ENCODE measurements at regions not wholly inside any gene's neighbourhood (a gene's known extent, or its start where the extent isn't known, plus 50 kb on each side); places are given as distances from the start of the nearest gene placed in this dataset.

DNA sequence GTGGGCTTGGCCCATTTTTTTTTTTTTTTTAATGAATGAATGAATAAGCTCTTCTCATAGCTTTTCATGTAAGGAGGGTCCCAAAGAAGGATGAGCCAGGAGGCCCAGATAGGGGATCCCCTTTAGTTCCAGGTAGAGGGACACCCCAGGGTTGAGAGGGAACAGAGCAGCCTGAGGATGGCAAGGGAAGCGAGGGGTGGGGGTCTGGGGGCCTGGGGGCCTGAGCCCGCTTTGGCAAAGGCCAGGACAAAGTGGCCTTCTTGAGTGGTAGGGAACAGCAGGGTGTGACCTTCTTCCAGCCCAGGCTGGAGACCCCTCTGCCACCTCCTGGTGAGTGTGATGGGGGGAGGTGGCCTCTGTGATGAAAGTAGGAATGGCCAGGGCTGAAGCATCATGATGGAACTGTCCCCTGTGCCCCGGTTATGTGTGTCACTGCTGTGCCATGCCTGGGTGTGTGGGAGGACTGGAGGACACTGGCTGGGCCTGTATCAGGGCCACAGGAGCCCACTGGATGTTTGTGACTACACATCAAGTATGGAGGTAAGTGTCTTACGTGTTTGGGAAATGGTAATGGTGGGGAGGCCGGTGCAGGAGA is 263.5 kb upstream of the HDAC4 start:
- TF ChIP-seq, protein P1, sequence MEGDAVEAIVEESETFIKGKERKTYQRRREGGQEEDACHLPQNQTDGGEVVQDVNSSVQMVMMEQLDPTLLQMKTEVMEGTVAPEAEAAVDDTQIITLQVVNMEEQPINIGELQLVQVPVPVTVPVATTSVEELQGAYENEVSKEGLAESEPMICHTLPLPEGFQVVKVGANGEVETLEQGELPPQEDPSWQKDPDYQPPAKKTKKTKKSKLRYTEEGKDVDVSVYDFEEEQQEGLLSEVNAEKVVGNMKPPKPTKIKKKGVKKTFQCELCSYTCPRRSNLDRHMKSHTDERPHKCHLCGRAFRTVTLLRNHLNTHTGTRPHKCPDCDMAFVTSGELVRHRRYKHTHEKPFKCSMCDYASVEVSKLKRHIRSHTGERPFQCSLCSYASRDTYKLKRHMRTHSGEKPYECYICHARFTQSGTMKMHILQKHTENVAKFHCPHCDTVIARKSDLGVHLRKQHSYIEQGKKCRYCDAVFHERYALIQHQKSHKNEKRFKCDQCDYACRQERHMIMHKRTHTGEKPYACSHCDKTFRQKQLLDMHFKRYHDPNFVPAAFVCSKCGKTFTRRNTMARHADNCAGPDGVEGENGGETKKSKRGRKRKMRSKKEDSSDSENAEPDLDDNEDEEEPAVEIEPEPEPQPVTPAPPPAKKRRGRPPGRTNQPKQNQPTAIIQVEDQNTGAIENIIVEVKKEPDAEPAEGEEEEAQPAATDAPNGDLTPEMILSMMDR (optimal IDR thresholded peaks at IDR 0.05 in 1 of 3, IDR thresholded peaks at IDR 0.05 in 1 of 3, conservative IDR thresholded peaks at IDR 0.05 in 1 of 3; ENCODE audit: extremely low read depth in 1 of 3, insufficient read depth in 2 of 3, low read length in 3 of 3) = no peak
- TF ChIP-seq EZH2 (IDR thresholded peaks at IDR 0.05; ENCODE audit: low read length) = no peak

All from keratinocyte (primary cell).